ENCODE measurements at regions not wholly inside any gene's neighbourhood (a gene's known extent, or its start where the extent isn't known, plus 50 kb on each side); places are given as distances from the start of the nearest gene placed in this dataset.
"Not testable (repeated sequence)": the region's sequence is repeated elsewhere in the genome, so short reads cannot be mapped to it uniquely, and the experiment has no call there.

GRCh38 chr3:180420804-180421203, 181.2 kb upstream of the TTC14 start:
- Mint-ChIP-seq H3K9me3 (peaks cover 5% of the 10 kb centered on the region), H3K27ac (no peak overlapping the region), H3K27me3 (no peaks in the 10 kb centered on the region), H3K4me3 (no peak overlapping the region), H3K4me1 (ENCODE audit: low read depth) (no peaks in the 10 kb centered on the region), H3K36me3 (ENCODE audit: low read depth) (no peaks in the 10 kb centered on the region)
- ChIA-PET POLR2A (no interaction called here), CTCF (no interaction called here)
- ATAC-seq (no peak), DNase-seq (no peak)
- intact Hi-C loops (cut with micrococcal nuclease) = no loop called here
- TF ChIP-seq CTCF (IDR thresholded peaks at IDR 0.05) = no peak

- ChIA-PET POLR2A (no interaction called here), CTCF (no interaction called here)
- DNase-seq (no peak), ATAC-seq (no peak)
- Mint-ChIP-seq H3K27me3 (no peaks in the 10 kb centered on the region), H3K9me3 (peaks cover 5% of the 10 kb centered on the region), H3K27ac (no peak overlapping the region), H3K36me3 (ENCODE audit: low read depth) (no peaks in the 10 kb centered on the region), H3K4me3 (no peak overlapping the region), H3K4me1 (ENCODE audit: low read depth) (no peaks in the 10 kb centered on the region)
- intact Hi-C loops (cut with micrococcal nuclease) = no loop called here
- TF ChIP-seq CTCF (IDR thresholded peaks at IDR 0.05) = no peak
Observed at GRCh38 chr3:180421221-180421620, 180.7 kb upstream of the TTC14 start.

GRCh38 chr3:180421721-180422120, 180.2 kb upstream of the TTC14 start:
- Mint-ChIP-seq H3K36me3 (ENCODE audit: low read depth) (no peaks in the 10 kb centered on the region), H3K4me3 (no peak overlapping the region), H3K27ac (no peak overlapping the region), H3K9me3 (peaks cover 5% of the 10 kb centered on the region), H3K4me1 (ENCODE audit: low read depth) (no peaks in the 10 kb centered on the region), H3K27me3 (no peaks in the 10 kb centered on the region)
- DNase-seq = no peak
- intact Hi-C loops (cut with micrococcal nuclease) = no loop called here
- POLR2A ChIA-PET = no interaction called here
- no peak for TF ChIP-seq CTCF (IDR thresholded peaks at IDR 0.05)
- ATAC-seq = no peak
- CTCF ChIA-PET = no interaction called here

- CTCF ChIA-PET; ATAC-seq; DNase-seq; H3K27me3 Mint-ChIP-seq; POLR2A ChIA-PET; H3K36me3 Mint-ChIP-seq (ENCODE audit: low read depth); H3K4me1 Mint-ChIP-seq (ENCODE audit: low read depth); intact Hi-C loops (cut with micrococcal nuclease); H3K4me3 Mint-ChIP-seq; H3K9me3 Mint-ChIP-seq; H3K27ac Mint-ChIP-seq: not testable (repeated sequence)
Observed at GRCh38 chr3:180424305-180424704, 177.7 kb upstream of the TTC14 start.

- no peaks in the 10 kb centered on the region for H3K27me3 Mint-ChIP-seq
- ATAC-seq (no peak), DNase-seq (no peak)
- CTCF ChIA-PET = no interaction called here
- H3K9me3 Mint-ChIP-seq = peaks cover 7% of the 10 kb centered on the region
- TF ChIP-seq CTCF (IDR thresholded peaks at IDR 0.05) = no peak
- no peaks in the 10 kb centered on the region for H3K4me1 Mint-ChIP-seq (ENCODE audit: low read depth)
- H3K4me3 Mint-ChIP-seq = no peak overlapping the region
- POLR2A ChIA-PET = no interaction called here
- no peak overlapping the region for H3K27ac Mint-ChIP-seq
- no peaks in the 10 kb centered on the region for H3K36me3 Mint-ChIP-seq (ENCODE audit: low read depth)
- intact Hi-C loops (cut with micrococcal nuclease) = no loop called here
Observed at GRCh38 chr3:180430896-180431295, 171.1 kb upstream of the TTC14 start.

- POLR2A ChIA-PET = no interaction called here
- Mint-ChIP-seq H3K4me1 (ENCODE audit: low read depth) (no peaks in the 10 kb centered on the region), H3K4me3 (no peak overlapping the region), H3K27ac (no peak overlapping the region), H3K9me3 (peaks cover 7% of the 10 kb centered on the region), H3K36me3 (ENCODE audit: low read depth) (no peaks in the 10 kb centered on the region), H3K27me3 (no peaks in the 10 kb centered on the region)
- DNase-seq = no peak
- CTCF ChIA-PET = no interaction called here
- intact Hi-C loops (cut with micrococcal nuclease) = no loop called here
- no peak for TF ChIP-seq CTCF (IDR thresholded peaks at IDR 0.05)
- no peak for ATAC-seq
Observed at GRCh38 chr3:180433152-180433551, 168.8 kb upstream of the TTC14 start.
